ENCODE measurements at regions not wholly inside any gene's neighbourhood (a gene's known extent, or its start where the extent isn't known, plus 50 kb on each side); places are given as distances from the start of the nearest gene placed in this dataset.

DNA sequence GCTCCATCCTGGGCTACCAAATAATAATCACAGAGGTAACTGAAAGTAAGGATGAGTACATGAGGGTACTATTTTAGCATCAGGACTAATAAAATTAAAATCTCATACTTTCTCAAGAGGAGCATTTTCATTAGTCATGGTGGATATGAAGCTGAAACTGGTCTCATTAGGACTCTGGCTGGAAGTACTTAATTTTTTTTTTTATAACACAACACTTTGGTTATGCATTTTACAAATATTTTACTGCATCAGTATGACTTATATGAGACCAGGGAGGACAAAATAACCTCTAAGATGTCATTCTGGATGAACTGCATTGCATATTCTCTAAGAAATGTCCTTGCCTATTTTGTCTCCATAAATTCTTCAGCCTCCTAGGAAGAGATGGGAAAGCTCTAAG, 290.9 kb downstream of the HLX start:
- TF ChIP-seq, protein P1, sequence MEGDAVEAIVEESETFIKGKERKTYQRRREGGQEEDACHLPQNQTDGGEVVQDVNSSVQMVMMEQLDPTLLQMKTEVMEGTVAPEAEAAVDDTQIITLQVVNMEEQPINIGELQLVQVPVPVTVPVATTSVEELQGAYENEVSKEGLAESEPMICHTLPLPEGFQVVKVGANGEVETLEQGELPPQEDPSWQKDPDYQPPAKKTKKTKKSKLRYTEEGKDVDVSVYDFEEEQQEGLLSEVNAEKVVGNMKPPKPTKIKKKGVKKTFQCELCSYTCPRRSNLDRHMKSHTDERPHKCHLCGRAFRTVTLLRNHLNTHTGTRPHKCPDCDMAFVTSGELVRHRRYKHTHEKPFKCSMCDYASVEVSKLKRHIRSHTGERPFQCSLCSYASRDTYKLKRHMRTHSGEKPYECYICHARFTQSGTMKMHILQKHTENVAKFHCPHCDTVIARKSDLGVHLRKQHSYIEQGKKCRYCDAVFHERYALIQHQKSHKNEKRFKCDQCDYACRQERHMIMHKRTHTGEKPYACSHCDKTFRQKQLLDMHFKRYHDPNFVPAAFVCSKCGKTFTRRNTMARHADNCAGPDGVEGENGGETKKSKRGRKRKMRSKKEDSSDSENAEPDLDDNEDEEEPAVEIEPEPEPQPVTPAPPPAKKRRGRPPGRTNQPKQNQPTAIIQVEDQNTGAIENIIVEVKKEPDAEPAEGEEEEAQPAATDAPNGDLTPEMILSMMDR (IDR thresholded peaks at IDR 0.05; ENCODE audit: extremely low read depth, insufficient read depth, missing control alignments) = no peak
- in situ Hi-C loops (cut with MboI; ENCODE audit: low pct_unique_long_range_greater_than_20kb, low sequenced_read_pairs, unreplicated experiment) = no loop called here
- DNase-seq (ENCODE audit: low spot score) = no peak

DNA sequence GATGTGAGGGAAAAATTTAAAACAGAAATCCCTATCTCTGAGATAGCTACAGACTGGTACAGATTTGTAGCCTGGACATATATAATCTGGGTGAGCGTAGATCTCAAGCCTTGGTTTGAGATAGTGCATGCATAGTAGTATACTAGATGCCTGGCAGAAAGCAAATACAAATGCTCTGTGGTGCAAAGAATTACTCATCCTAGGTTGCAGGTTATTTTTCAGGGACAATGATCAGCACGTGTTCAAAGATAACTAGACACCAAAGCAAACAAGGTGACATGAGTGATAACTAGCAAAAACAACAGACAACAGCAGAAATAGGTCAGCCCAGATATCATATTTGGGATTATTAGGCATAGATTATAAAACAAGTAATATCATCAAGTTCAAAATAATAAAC, 292.5 kb downstream of the HLX start:
- in situ Hi-C loops (cut with MboI; ENCODE audit: low pct_unique_long_range_greater_than_20kb, low sequenced_read_pairs, unreplicated experiment) = no loop called here
- no peak for DNase-seq (ENCODE audit: low spot score)
- TF ChIP-seq, protein P1 (IDR thresholded peaks at IDR 0.05; ENCODE audit: extremely low read depth, insufficient read depth, missing control alignments) = no peak

DNA sequence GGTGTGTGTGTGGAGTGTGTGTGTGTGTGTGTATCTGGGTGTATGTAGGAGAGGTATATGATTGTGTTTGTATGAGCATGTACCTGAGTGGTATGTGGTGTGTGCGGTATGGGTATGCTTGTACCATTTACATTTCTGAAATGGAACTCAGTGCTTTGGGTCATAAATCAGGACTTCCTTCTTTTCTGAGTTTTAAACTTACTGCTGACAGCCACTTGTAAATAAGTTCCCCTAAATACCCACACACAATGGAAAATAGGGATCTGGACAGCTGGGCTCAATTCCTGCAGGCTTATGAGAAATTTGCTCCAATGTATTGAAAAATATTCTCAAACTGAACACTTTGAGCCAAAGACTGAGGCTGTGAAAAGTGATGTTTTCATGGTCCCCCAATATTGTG, 293.6 kb downstream of the HLX start:
- TF ChIP-seq, protein P1 (IDR thresholded peaks at IDR 0.05; ENCODE audit: extremely low read depth, insufficient read depth, missing control alignments) = no peak
- DNase-seq (ENCODE audit: low spot score) = no peak
- in situ Hi-C loops (cut with MboI; ENCODE audit: low pct_unique_long_range_greater_than_20kb, low sequenced_read_pairs, unreplicated experiment) = no loop called here

DNA sequence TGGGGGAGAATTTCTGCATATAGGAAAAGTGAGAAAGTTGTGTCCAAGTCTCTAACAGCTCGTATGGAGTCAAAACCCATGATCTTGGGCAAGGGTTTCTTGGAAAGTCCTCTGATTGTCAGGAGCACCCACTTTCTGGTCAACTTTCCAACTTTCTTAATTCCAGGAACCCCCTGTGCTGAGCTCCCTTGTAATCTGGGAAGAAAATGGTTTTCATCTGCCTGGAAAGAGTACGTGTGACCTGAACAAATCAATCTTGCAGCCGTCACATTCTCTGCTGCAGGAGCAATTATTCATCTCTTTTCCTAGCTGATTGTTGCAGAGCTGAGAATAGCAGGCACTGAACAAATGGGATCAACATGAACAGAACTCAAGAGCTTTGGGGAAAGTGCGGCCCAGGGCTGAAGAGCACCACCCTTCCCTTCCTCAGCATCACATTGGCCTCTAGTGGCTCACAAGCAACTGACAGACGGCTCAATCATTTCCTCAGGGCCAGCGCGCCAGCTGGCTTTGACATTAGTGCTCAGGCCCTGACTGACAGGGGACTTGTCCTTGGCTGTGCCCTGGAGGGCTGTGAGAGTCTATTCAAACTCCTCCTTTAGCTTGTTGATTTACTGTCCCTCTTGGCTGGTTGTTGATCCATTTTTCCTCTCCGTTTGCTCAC, 295.2 kb downstream of the HLX start:
- DNase-seq (ENCODE audit: low spot score) = no peak
- in situ Hi-C loops (cut with MboI; ENCODE audit: low pct_unique_long_range_greater_than_20kb, low sequenced_read_pairs, unreplicated experiment) = no loop called here
- TF ChIP-seq, protein P1 (IDR thresholded peaks at IDR 0.05; ENCODE audit: extremely low read depth, insufficient read depth, missing control alignments) = no peak

DNA sequence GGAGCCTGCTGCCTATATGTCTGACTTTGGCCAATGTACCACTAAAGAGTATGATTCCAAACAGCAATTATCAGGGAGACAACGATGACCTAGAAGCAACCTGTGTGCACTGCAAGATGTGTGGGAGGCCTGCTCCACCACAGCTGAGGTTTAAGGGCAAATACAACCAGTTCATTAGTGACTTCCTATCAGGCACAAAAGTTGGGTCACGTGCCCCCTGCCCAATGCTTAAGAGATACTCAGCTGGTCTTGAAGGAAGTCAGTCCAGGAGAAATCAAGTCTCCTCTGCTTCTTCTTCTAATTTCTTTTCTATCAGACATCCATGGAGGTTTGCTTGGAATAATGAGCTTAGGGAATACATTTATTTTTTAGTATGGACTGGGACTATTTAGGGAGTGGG, 296.0 kb downstream of the HLX start:
- in situ Hi-C loops (cut with MboI; ENCODE audit: low pct_unique_long_range_greater_than_20kb, low sequenced_read_pairs, unreplicated experiment) = no loop called here
- no peak for DNase-seq (ENCODE audit: low spot score)
- TF ChIP-seq, protein P1 (IDR thresholded peaks at IDR 0.05; ENCODE audit: extremely low read depth, insufficient read depth, missing control alignments) = no peak

DNA sequence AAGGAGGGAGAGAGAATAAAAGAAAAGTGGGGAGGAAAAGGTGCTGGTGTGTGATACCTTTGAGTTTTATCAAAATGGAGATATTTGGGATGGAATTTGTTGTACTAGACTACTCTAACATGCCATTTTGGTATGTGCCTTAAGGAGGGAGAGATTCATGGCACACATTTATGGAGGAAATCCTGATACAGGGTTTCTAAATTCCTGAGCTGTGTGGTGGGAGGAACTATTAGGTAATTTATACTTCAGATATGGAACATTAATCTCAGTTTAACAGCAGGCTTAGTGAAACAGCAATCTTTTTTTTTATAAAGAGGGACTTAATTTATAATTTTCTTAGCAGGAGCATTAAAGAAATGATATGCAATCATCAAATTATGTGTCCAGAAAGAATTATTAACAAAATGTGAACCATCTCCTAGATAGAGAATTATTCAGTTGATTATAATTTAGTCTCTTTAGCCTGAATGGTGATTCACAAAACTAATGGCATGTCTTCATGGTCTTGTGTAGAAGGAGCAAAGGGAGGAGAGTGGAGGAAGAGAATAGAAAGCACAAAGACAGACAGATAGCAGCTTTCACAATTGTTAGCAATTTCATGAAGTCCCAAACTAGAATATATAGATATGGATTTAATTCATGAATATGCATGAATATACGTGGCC, 301.6 kb downstream of the HLX start:
- TF ChIP-seq, protein P1 (IDR thresholded peaks at IDR 0.05; ENCODE audit: extremely low read depth, insufficient read depth, missing control alignments) = no peak
- DNase-seq (ENCODE audit: low spot score) = no peak
- in situ Hi-C loops (cut with MboI; ENCODE audit: low pct_unique_long_range_greater_than_20kb, low sequenced_read_pairs, unreplicated experiment) = no loop called here
